K562 (cell line): ENCODE measurements at regions not wholly inside any gene's neighbourhood (a gene's known extent, or its start where the extent isn't known, plus 50 kb on each side); places are given as distances from the start of the nearest gene placed in this dataset.

Experiments
- ATAC-seq: fragments of 200-7000 bp; cut with Tn5 transposase; 3 replicates; pipeline ENCODE4 v1.9.1; 2020; ENCODE audit warnings: moderate library complexity
- BruUV-seq: library from RNA; stranded (reverse); fragments of 400-500 nt; replicated peaks from 2 replicates; lab custom pipeline; 2021; lab: Mats Ljungman, UMichigan
- CTCF ChIA-PET: fragments of 300-600 bp; formaldehyde crosslinking; extraction: SDS; loops from one replicate; lab custom pipeline; 2021; ENCODE audit warnings: low intra/inter-chr PET ratio; lab: Yijun Ruan, JAX
- POLR2A ChIA-PET: fragments of 300-600, 350-650 bp; sonication (Branson Sonifier 250); formaldehyde crosslinking; extraction: SDS; loops from one replicate; lab custom pipeline; 2021; ENCODE audit warnings: antibody characterized with exemption, inconsistent platforms; lab: Yijun Ruan, JAX
- DNase-seq, 4 experiments: peaks; one replicate each; pipeline versions ENCODE4 v3.0.0 to v3.0.0-alpha.2; 2011 to 2018; ENCODE audit warnings: low spot score in 3 of 4, mixed read lengths in 3 of 4; ENCODE audit errors: extremely low read depth in 1 of 4
- FAIRE-seq: peaks from 2 replicates; lab custom pipeline; 2011; peaks lifted over from hg19 to GRCh38; lab: Jason Lieb, UNC
- H2AFZ ChIP-seq: 2 replicates; pipeline ENCODE4 v1.6.0; 2011; ENCODE audit warnings: low read depth, low read length, control low read depth, inconsistent platforms
- H3K27ac ChIP-seq: fragments of 200-600 bp; 3 replicates; pipeline ENCODE4 v1.8.0; 2011; ENCODE audit warnings: low read depth, mild to moderate bottlenecking, control low read depth, inconsistent platforms, low read length, moderate library complexity, mixed read lengths; ENCODE audit errors: extremely low read depth
- H3K27me3 ChIP-seq, 2 experiments: fragments of 300-600 bp in 1 of 2; 2 replicates in 1 of 2; 3 replicates in 1 of 2; pipeline versions ENCODE4 v1.6.0 to v1.8.0; 2011; ENCODE audit warnings: inconsistent platforms in 2 of 2, low read length in 2 of 2, mild to moderate bottlenecking in 1 of 2, mixed read lengths in 1 of 2, moderate library complexity in 1 of 2; ENCODE audit not compliant: control insufficient read depth in 2 of 2, insufficient read depth in 2 of 2
- H3K36me3 ChIP-seq: fragments of 300-600 bp; 3 replicates; pipeline ENCODE4 v1.8.0; 2011; ENCODE audit warnings: mild to moderate bottlenecking, low read length, inconsistent platforms; ENCODE audit not compliant: control insufficient read depth, insufficient read depth
- H3K4me1 ChIP-seq, 2 experiments: fragments of 200-600 bp in 1 of 2; replicated peaks in 1 of 2; 2 replicates in 1 of 2; 3 replicates in 1 of 2; pipeline versions ENCODE4 v1.5.1 to v1.8.0; 2011; ENCODE audit warnings: inconsistent platforms in 2 of 2, low read length in 2 of 2, mild to moderate bottlenecking in 1 of 2, mixed read lengths in 1 of 2, moderate library complexity in 1 of 2; ENCODE audit not compliant: control insufficient read depth in 2 of 2, insufficient read depth in 2 of 2
- H3K4me2 ChIP-seq: 2 replicates; pipeline ENCODE4 v1.6.1; 2011; ENCODE audit warnings: low read length, control low read depth, inconsistent platforms, mixed read lengths; ENCODE audit not compliant: insufficient read depth
- H3K4me3 ChIP-seq: fragments of 200-600 bp; sonication (generic), shearing (Covaris generic); 2 replicates; pipeline ENCODE4 v1.5.1; 2016; ENCODE audit warnings: control low read depth, inconsistent platforms
- H3K79me2 ChIP-seq: fragments of 200-600 bp; 3 replicates; pipeline ENCODE4 v1.8.0; 2011; ENCODE audit warnings: low read length, inconsistent platforms; ENCODE audit not compliant: control insufficient read depth, insufficient read depth
- H3K9ac ChIP-seq, 2 experiments: 2 replicates each; pipeline versions ENCODE4 v1.6.0 to v1.6.1; 2011; ENCODE audit warnings: low read depth in 2 of 2, low read length in 2 of 2, control low read depth in 1 of 2, inconsistent platforms in 1 of 2, mild to moderate bottlenecking in 1 of 2, mixed read lengths in 1 of 2; ENCODE audit not compliant: insufficient read depth in 1 of 2
- H3K9me1 ChIP-seq: one replicate; pipeline ENCODE4 v1.6.0; 2011; ENCODE audit warnings: inconsistent platforms, mild to moderate bottlenecking, low read length, moderate library complexity; ENCODE audit not compliant: control insufficient read depth, insufficient read depth
- H3K9me3 ChIP-seq: replicated peaks from 2 replicates; pipeline ENCODE4 v1.5.1; 2011; ENCODE audit warnings: low read depth, low read length, inconsistent platforms; ENCODE audit not compliant: control insufficient read depth, insufficient read depth
- H4K20me1 ChIP-seq: replicated peaks from 2 replicates; pipeline ENCODE4 v1.6.1; 2011; ENCODE audit warnings: low read length, inconsistent platforms, mixed read lengths; ENCODE audit not compliant: control insufficient read depth, insufficient read depth
- CBX1 ChIP-seq: sonication (generic); IDR thresholded peaks from 2 replicates; pipeline ENCODE4 v1.6.1; 2016; ENCODE audit warnings: antibody characterized with exemption, low read depth, mild to moderate bottlenecking
- EWSR1 ChIP-seq: fragments of 450-650 bp; IDR thresholded peaks from 2 replicates; pipeline ENCODE4 v1.6.1; 2018; ENCODE audit warnings: borderline replicate concordance, mild to moderate bottlenecking, low read depth, moderate library complexity; ENCODE audit not compliant: partially characterized antibody
- KDM1A ChIP-seq, 2 experiments: fragments of 450-650 bp; IDR thresholded peaks; 2 replicates each; pipeline ENCODE4 v1.6.1; 2016; ENCODE audit warnings: mild to moderate bottlenecking in 2 of 2
- WGBS: fragments of 100-300 bp; shearing (Covaris generic); methylation state at CpG from one replicate; pipeline ENCODE4 v1.1.6; 2016; ENCODE audit warnings: low coverage, mixed read lengths; ENCODE audit not compliant: insufficient coverage; ENCODE audit errors: missing lambda C conversion rate; 5-methylcytosine and 5-hydroxymethylcytosine counted together
- in situ Hi-C: fragments of 300-500 bp; cut with MboI; formaldehyde crosslinking; loops from 4 replicates; pipeline ENCODE4 v1.15.0; 2018; ENCODE audit warnings: inconsistent platforms, mixed read lengths
- intact Hi-C: fragments of 100-400 bp; cut with micrococcal nuclease; formaldehyde crosslinking; loops from 2 replicates; pipeline ENCODE4 v1.14.2; 2022
- TF ChIP-seq, protein P1 (sequence below): fragments of 250-450 bp; sonication (Bioruptor Pico); IDR thresholded peaks from 2 replicates; pipeline ENCODE4 v1.5.0; 2022; ENCODE audit warnings: mild to moderate bottlenecking
- TF ChIP-seq, protein P2 (sequence below), 2 experiments: fragments of 450-650 bp; IDR thresholded peaks; 2 replicates each; pipeline ENCODE4 v1.6.1; 2016

DNA sequence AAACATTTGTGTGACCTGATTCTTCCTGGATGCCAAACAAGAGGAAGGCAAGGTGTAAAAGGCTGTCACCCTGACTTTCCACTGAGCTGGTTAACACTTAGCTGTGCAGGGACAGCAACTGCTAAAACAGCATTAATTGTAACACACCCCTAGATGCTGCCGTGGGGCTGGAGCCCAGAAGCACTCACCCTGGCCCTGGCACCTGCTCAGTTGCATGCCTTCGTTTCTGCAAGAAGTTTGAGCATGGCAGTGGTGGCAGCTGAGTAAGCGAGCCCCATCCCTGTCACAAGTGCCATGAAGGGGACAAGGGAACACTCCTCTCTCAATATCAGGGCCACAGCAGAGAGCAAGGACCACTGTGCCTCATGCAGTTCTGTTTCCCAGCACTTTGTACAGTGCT is 330.2 kb downstream of the TMEM114 start:
- Histone ChIP-seq H3K27ac (no peak overlapping the region), H3K4me3 (no peak overlapping the region), H3K9ac (no peak overlapping the region), H3K4me1 (no peaks in the 10 kb centered on the region), H3K9me1 (no peaks in the 10 kb centered on the region), H3K79me2 (no peaks in the 10 kb centered on the region)
- intact Hi-C loops, result no loop called here
- ChIA-PET POLR2A (interaction anchor here (0.8 kb wide), 1 partner anchor 12 kb away, joined by 3 read pairs; no protein-coding TSS in a partner anchor), CTCF (no interaction called here)
- DNase-seq, result no peak
- no TSS peak for BruUV-seq
- WGBS, result 4% methylated on average over 3 of the region's 3 CpGs
- TF ChIP-seq, protein P1, sequence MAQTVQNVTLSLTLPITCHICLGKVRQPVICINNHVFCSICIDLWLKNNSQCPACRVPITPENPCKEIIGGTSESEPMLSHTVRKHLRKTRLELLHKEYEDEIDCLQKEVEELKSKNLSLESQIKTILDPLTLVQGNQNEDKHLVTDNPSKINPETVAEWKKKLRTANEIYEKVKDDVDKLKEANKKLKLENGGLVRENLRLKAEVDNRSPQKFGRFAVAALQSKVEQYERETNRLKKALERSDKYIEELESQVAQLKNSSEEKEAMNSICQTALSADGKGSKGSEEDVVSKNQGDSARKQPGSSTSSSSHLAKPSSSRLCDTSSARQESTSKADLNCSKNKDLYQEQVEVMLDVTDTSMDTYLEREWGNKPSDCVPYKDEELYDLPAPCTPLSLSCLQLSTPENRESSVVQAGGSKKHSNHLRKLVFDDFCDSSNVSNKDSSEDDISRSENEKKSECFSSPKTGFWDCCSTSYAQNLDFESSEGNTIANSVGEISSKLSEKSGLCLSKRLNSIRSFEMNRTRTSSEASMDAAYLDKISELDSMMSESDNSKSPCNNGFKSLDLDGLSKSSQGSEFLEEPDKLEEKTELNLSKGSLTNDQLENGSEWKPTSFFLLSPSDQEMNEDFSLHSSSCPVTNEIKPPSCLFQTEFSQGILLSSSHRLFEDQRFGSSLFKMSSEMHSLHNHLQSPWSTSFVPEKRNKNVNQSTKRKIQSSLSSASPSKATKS, result no peak
- TF ChIP-seq CBX1 (no peak), EWSR1 (no peak), KDM1A (IDR thresholded peaks at IDR 0.05) (no peak)
- TF ChIP-seq, protein P2, sequence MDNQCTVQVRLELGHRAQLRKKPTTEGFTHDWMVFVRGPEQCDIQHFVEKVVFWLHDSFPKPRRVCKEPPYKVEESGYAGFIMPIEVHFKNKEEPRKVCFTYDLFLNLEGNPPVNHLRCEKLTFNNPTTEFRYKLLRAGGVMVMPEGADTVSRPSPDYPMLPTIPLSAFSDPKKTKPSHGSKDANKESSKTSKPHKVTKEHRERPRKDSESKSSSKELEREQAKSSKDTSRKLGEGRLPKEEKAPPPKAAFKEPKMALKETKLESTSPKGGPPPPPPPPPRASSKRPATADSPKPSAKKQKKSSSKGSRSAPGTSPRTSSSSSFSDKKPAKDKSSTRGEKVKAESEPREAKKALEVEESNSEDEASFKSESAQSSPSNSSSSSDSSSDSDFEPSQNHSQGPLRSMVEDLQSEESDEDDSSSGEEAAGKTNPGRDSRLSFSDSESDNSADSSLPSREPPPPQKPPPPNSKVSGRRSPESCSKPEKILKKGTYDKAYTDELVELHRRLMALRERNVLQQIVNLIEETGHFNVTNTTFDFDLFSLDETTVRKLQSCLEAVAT (IDR thresholded peaks at IDR 0.05), result no peak
- TF ChIP-seq, all 486 proteins: peak for 0
- H3K4me2 ChIP-seq, result no peak overlapping the region
- H3K9me3 ChIP-seq, result no peaks in the 10 kb centered on the region
- H3K36me3 ChIP-seq, result no peaks in the 10 kb centered on the region
- H2AFZ ChIP-seq, result no peak overlapping the region
- no peak for ATAC-seq
- FAIRE-seq, result no peak
- in situ Hi-C loops, result no loop called here
- peaks cover 0 to 2% of the 10 kb centered on the region in 2 experiments; a peak in 1 of 5 replicates for H3K27me3 ChIP-seq
- 0 out of 2 replicates have a peak, but pooled peaks cover 4% of the 10 kb centered on the region for H4K20me1 ChIP-seq
